GM06990 (cell line): ENCODE measurements at regions not wholly inside any gene's neighbourhood (a gene's known extent, or its start where the extent isn't known, plus 50 kb on each side); places are given as distances from the start of the nearest gene placed in this dataset.

Source experiments
- DNase-seq: peaks from one replicate; pipeline ENCODE4 v3.0.0-alpha.2; 2011; ENCODE audit not compliant: insufficient read length; ENCODE audit errors: extremely low read depth
- H3K27me3 ChIP-seq: replicated peaks from 2 replicates; pipeline ENCODE4 v1.6.0; 2011; ENCODE audit warnings: low read length; ENCODE audit not compliant: control insufficient read depth, insufficient read depth
- H3K36me3 ChIP-seq: 2 replicates; pipeline ENCODE4 v1.5.1; 2011; ENCODE audit warnings: low read length; ENCODE audit not compliant: control insufficient read depth, insufficient read depth
- H3K4me3 ChIP-seq: replicated peaks from 2 replicates; pipeline ENCODE4 v1.5.1; 2011; ENCODE audit warnings: low read depth, mild to moderate bottlenecking, control low read depth, low read length
- CTCF ChIP-seq: IDR thresholded peaks from 2 replicates; pipeline ENCODE4 v1.5.1; 2011; ENCODE audit warnings: low read length, control low read depth, mild to moderate bottlenecking, inconsistent platforms; ENCODE audit not compliant: insufficient read depth, poor library complexity, severe bottlenecking

- no peak for TF ChIP-seq CTCF
- no peak for DNase-seq
- H3K36me3 ChIP-seq: no peaks in the 10 kb centered on the region
- no peak overlapping the region for H3K4me3 ChIP-seq
- H3K27me3 ChIP-seq: no peaks in the 10 kb centered on the region
Observed at GRCh38 chr6:141551318-141551717, 581.4 kb upstream of the GJE1 start.

- H3K36me3 ChIP-seq: no peaks in the 10 kb centered on the region
- no peak overlapping the region for H3K4me3 ChIP-seq
- DNase-seq: no peak
- TF ChIP-seq CTCF: no peak
- no peaks in the 10 kb centered on the region for H3K27me3 ChIP-seq
Observed at GRCh38 chr6:141550471-141550870, 582.3 kb upstream of the GJE1 start.

GRCh38 chr6:141548966-141549365 lies 583.8 kb upstream of the GJE1 start:
- H3K36me3 ChIP-seq: no peaks in the 10 kb centered on the region
- H3K4me3 ChIP-seq: no peak overlapping the region
- H3K27me3 ChIP-seq: no peaks in the 10 kb centered on the region
- no peak for DNase-seq
- TF ChIP-seq CTCF: no peak

GRCh38 chr6:141541581-141542324 lies 591.0 kb upstream of the GJE1 start:
- DNase-seq: no peak
- no peak for TF ChIP-seq CTCF
- H3K27me3 ChIP-seq: no peaks in the 10 kb centered on the region
- no peak overlapping the region for H3K4me3 ChIP-seq
- H3K36me3 ChIP-seq: no peaks in the 10 kb centered on the region

- no peaks in the 10 kb centered on the region for H3K36me3 ChIP-seq
- TF ChIP-seq CTCF: no peak
- no peak overlapping the region for H3K4me3 ChIP-seq
- no peak for DNase-seq
- H3K27me3 ChIP-seq: no peaks in the 10 kb centered on the region
Observed at GRCh38 chr6:141540207-141540606, 592.5 kb upstream of the GJE1 start.

- DNase-seq: no peak
- Histone ChIP-seq H3K36me3 (no peaks in the 10 kb centered on the region), H3K27me3 (no peaks in the 10 kb centered on the region), H3K4me3 (no peak overlapping the region)
- TF ChIP-seq CTCF: no peak
Observed at GRCh38 chr6:141539617-141540016, 593.1 kb upstream of the GJE1 start.
